ENCODE measurements at regions not wholly inside any gene's neighbourhood (a gene's known extent, or its start where the extent isn't known, plus 50 kb on each side); places are given as distances from the start of the nearest gene placed in this dataset.

- Histone ChIP-seq H3K27me3 (ENCODE audit: control insufficient read depth, insufficient read depth, low read length) (no peaks in the 10 kb centered on the region), H3K27ac (ENCODE audit: low read depth, low read length) (no peak overlapping the region), H3K9me3 (ENCODE audit: control insufficient read depth, insufficient read depth, low read depth, low read length) (peaks cover 30% of the 10 kb centered on the region), H3K4me3 (ENCODE audit: low read depth, low read length) (no peak overlapping the region), H3K9ac (ENCODE audit: low read length) (no peak overlapping the region), H3K4me1 (ENCODE audit: control insufficient read depth, insufficient read depth, low read length) (no peaks in the 10 kb centered on the region), H3K36me3 (ENCODE audit: control insufficient read depth, insufficient read depth, low read length) (no peaks in the 10 kb centered on the region)
Observed at GRCh38 chr14:40464531-40464930, 1032.3 kb upstream of the FBXO33 start.

GRCh38 chr14:40463886-40464285, 1031.7 kb upstream of the FBXO33 start:
- Histone ChIP-seq H3K36me3 (ENCODE audit: control insufficient read depth, insufficient read depth, low read length) (no peaks in the 10 kb centered on the region), H3K4me3 (ENCODE audit: low read depth, low read length) (no peak overlapping the region)

GRCh38 chr14:40452674-40453073, 1020.4 kb upstream of the FBXO33 start:
- Histone ChIP-seq H3K9me3 (ENCODE audit: control insufficient read depth, insufficient read depth, low read depth, low read length) (no peaks in the 10 kb centered on the region), H3K9ac (ENCODE audit: low read length) (no peak overlapping the region), H3K4me1 (ENCODE audit: control insufficient read depth, insufficient read depth, low read length) (no peaks in the 10 kb centered on the region), H3K36me3 (ENCODE audit: control insufficient read depth, insufficient read depth, low read length) (no peaks in the 10 kb centered on the region), H3K4me3 (ENCODE audit: low read depth, low read length) (no peak overlapping the region), H3K27ac (ENCODE audit: low read depth, low read length) (no peak overlapping the region), H3K27me3 (ENCODE audit: control insufficient read depth, insufficient read depth, low read length) (no peaks in the 10 kb centered on the region)

More at GRCh38 chr14:40463886-40464285, 1031.7 kb upstream of the FBXO33 start:
- peaks cover 24% of the 10 kb centered on the region for H3K9me3 ChIP-seq (ENCODE audit: control insufficient read depth, insufficient read depth, low read depth, low read length)
- H3K9ac ChIP-seq (ENCODE audit: low read length) = no peak overlapping the region
- no peaks in the 10 kb centered on the region for H3K4me1 ChIP-seq (ENCODE audit: control insufficient read depth, insufficient read depth, low read length)
- no peak overlapping the region for H3K27ac ChIP-seq (ENCODE audit: low read depth, low read length)
- no peaks in the 10 kb centered on the region for H3K27me3 ChIP-seq (ENCODE audit: control insufficient read depth, insufficient read depth, low read length)

- no peaks in the 10 kb centered on the region for H3K36me3 ChIP-seq (ENCODE audit: control insufficient read depth, insufficient read depth, low read length)
- H3K9me3 ChIP-seq (ENCODE audit: control insufficient read depth, insufficient read depth, low read depth, low read length) = no peaks in the 10 kb centered on the region
- no peaks in the 10 kb centered on the region for H3K27me3 ChIP-seq (ENCODE audit: control insufficient read depth, insufficient read depth, low read length)
- no peak overlapping the region for H3K9ac ChIP-seq (ENCODE audit: low read length)
- H3K4me1 ChIP-seq (ENCODE audit: control insufficient read depth, insufficient read depth, low read length) = no peaks in the 10 kb centered on the region
- no peak overlapping the region for H3K27ac ChIP-seq (ENCODE audit: low read depth, low read length)
- H3K4me3 ChIP-seq (ENCODE audit: low read depth, low read length) = no peak overlapping the region
Observed at GRCh38 chr14:40447017-40447416, 1014.8 kb upstream of the FBXO33 start.

- Histone ChIP-seq H3K4me3 (ENCODE audit: low read depth, low read length) (no peak overlapping the region), H3K4me1 (ENCODE audit: control insufficient read depth, insufficient read depth, low read length) (no peaks in the 10 kb centered on the region), H3K27me3 (ENCODE audit: control insufficient read depth, insufficient read depth, low read length) (no peaks in the 10 kb centered on the region), H3K27ac (ENCODE audit: low read depth, low read length) (no peak overlapping the region), H3K9me3 (ENCODE audit: control insufficient read depth, insufficient read depth, low read depth, low read length) (no peaks in the 10 kb centered on the region), H3K9ac (ENCODE audit: low read length) (no peak overlapping the region), H3K36me3 (ENCODE audit: control insufficient read depth, insufficient read depth, low read length) (no peaks in the 10 kb centered on the region)
Observed at GRCh38 chr14:40445020-40445419, 1012.8 kb upstream of the FBXO33 start.

- Histone ChIP-seq H3K4me3 (ENCODE audit: low read depth, low read length) (no peak overlapping the region), H3K4me1 (ENCODE audit: control insufficient read depth, insufficient read depth, low read length) (no peaks in the 10 kb centered on the region), H3K9ac (ENCODE audit: low read length) (no peak overlapping the region), H3K9me3 (ENCODE audit: control insufficient read depth, insufficient read depth, low read depth, low read length) (no peaks in the 10 kb centered on the region), H3K27ac (ENCODE audit: low read depth, low read length) (no peak overlapping the region), H3K36me3 (ENCODE audit: control insufficient read depth, insufficient read depth, low read length) (no peaks in the 10 kb centered on the region), H3K27me3 (ENCODE audit: control insufficient read depth, insufficient read depth, low read length) (no peaks in the 10 kb centered on the region)
Observed at GRCh38 chr14:40436551-40436950, 1004.3 kb upstream of the FBXO33 start.

GRCh38 chr14:40417777-40418401, 985.7 kb upstream of the FBXO33 start:
- Histone ChIP-seq H3K9ac (ENCODE audit: low read length) (no peak overlapping the region), H3K9me3 (ENCODE audit: control insufficient read depth, insufficient read depth, low read depth, low read length) (no peaks in the 10 kb centered on the region), H3K27me3 (ENCODE audit: control insufficient read depth, insufficient read depth, low read length) (no peaks in the 10 kb centered on the region), H3K4me1 (ENCODE audit: control insufficient read depth, insufficient read depth, low read length) (no peaks in the 10 kb centered on the region), H3K4me3 (ENCODE audit: low read depth, low read length) (no peak overlapping the region), H3K27ac (ENCODE audit: low read depth, low read length) (no peak overlapping the region), H3K36me3 (ENCODE audit: control insufficient read depth, insufficient read depth, low read length) (no peaks in the 10 kb centered on the region)

- Histone ChIP-seq H3K9me3 (ENCODE audit: control insufficient read depth, insufficient read depth, low read depth, low read length) (no peaks in the 10 kb centered on the region), H3K27me3 (ENCODE audit: control insufficient read depth, insufficient read depth, low read length) (no peaks in the 10 kb centered on the region), H3K4me1 (ENCODE audit: control insufficient read depth, insufficient read depth, low read length) (no peaks in the 10 kb centered on the region), H3K4me3 (ENCODE audit: low read depth, low read length) (no peak overlapping the region), H3K9ac (ENCODE audit: low read length) (no peak overlapping the region), H3K27ac (ENCODE audit: low read depth, low read length) (no peak overlapping the region), H3K36me3 (ENCODE audit: control insufficient read depth, insufficient read depth, low read length) (no peaks in the 10 kb centered on the region)
Observed at GRCh38 chr14:40416565-40416964, 984.3 kb upstream of the FBXO33 start.

GRCh38 chr14:40414386-40414785, 982.2 kb upstream of the FBXO33 start:
- Histone ChIP-seq H3K4me3 (ENCODE audit: low read depth, low read length) (no peak overlapping the region), H3K27ac (ENCODE audit: low read depth, low read length) (no peak overlapping the region), H3K27me3 (ENCODE audit: control insufficient read depth, insufficient read depth, low read length) (no peaks in the 10 kb centered on the region), H3K4me1 (ENCODE audit: control insufficient read depth, insufficient read depth, low read length) (no peaks in the 10 kb centered on the region), H3K9me3 (ENCODE audit: control insufficient read depth, insufficient read depth, low read depth, low read length) (0 out of 2 replicates have a peak, but pooled peaks cover 5% of the 10 kb centered on the region), H3K9ac (ENCODE audit: low read length) (no peak overlapping the region), H3K36me3 (ENCODE audit: control insufficient read depth, insufficient read depth, low read length) (no peaks in the 10 kb centered on the region)

- H3K4me1 ChIP-seq (ENCODE audit: control insufficient read depth, insufficient read depth, low read length) = no peaks in the 10 kb centered on the region
- no peak overlapping the region for H3K4me3 ChIP-seq (ENCODE audit: low read depth, low read length)
- no peak overlapping the region for H3K27ac ChIP-seq (ENCODE audit: low read depth, low read length)
- no peaks in the 10 kb centered on the region for H3K36me3 ChIP-seq (ENCODE audit: control insufficient read depth, insufficient read depth, low read length)
- no peaks in the 10 kb centered on the region for H3K27me3 ChIP-seq (ENCODE audit: control insufficient read depth, insufficient read depth, low read length)
- H3K9ac ChIP-seq (ENCODE audit: low read length) = no peak overlapping the region
- peaks cover 16% of the 10 kb centered on the region for H3K9me3 ChIP-seq (ENCODE audit: control insufficient read depth, insufficient read depth, low read depth, low read length)
Observed at GRCh38 chr14:40413136-40413535, 980.9 kb upstream of the FBXO33 start.

GRCh38 chr14:40410708-40411107, 978.5 kb upstream of the FBXO33 start:
- Histone ChIP-seq H3K4me3 (ENCODE audit: low read depth, low read length) (no peak overlapping the region), H3K4me1 (ENCODE audit: control insufficient read depth, insufficient read depth, low read length) (no peaks in the 10 kb centered on the region), H3K9ac (ENCODE audit: low read length) (no peak overlapping the region), H3K27ac (ENCODE audit: low read depth, low read length) (no peak overlapping the region), H3K27me3 (ENCODE audit: control insufficient read depth, insufficient read depth, low read length) (no peaks in the 10 kb centered on the region), H3K9me3 (ENCODE audit: control insufficient read depth, insufficient read depth, low read depth, low read length) (peaks cover 40% of the 10 kb centered on the region), H3K36me3 (ENCODE audit: control insufficient read depth, insufficient read depth, low read length) (no peaks in the 10 kb centered on the region)

GRCh38 chr14:40402957-40403356, 970.7 kb upstream of the FBXO33 start:
- Histone ChIP-seq H3K27ac (ENCODE audit: low read depth, low read length) (no peak overlapping the region), H3K4me1 (ENCODE audit: control insufficient read depth, insufficient read depth, low read length) (no peaks in the 10 kb centered on the region), H3K27me3 (ENCODE audit: control insufficient read depth, insufficient read depth, low read length) (no peaks in the 10 kb centered on the region), H3K9me3 (ENCODE audit: control insufficient read depth, insufficient read depth, low read depth, low read length) (peaks cover 21% of the 10 kb centered on the region), H3K4me3 (ENCODE audit: low read depth, low read length) (no peak overlapping the region), H3K36me3 (ENCODE audit: control insufficient read depth, insufficient read depth, low read length) (no peaks in the 10 kb centered on the region), H3K9ac (ENCODE audit: low read length) (no peak overlapping the region)

Data from HUES6 (cell line).